Ectodermal cell (in vitro differentiated cells): ENCODE measurements at regions not wholly inside any gene's neighbourhood (a gene's known extent, or its start where the extent isn't known, plus 50 kb on each side); places are given as distances from the start of the nearest gene placed in this dataset.

Experiments
- H3K27ac ChIP-seq: 2 replicates; pipeline ENCODE4 v1.7.0; 2013; ENCODE audit warnings: mild to moderate bottlenecking, low read depth, low read length; ENCODE audit not compliant: insufficient read depth, poor library complexity, severe bottlenecking
- H3K27me3 ChIP-seq: 2 replicates; pipeline ENCODE4 v1.7.0; 2013; ENCODE audit warnings: mild to moderate bottlenecking, low read length; ENCODE audit not compliant: insufficient read depth, control insufficient read depth, poor library complexity, severe bottlenecking
- H3K36me3 ChIP-seq: one replicate; pipeline ENCODE4 v1.7.0; 2013; ENCODE audit warnings: low read length; ENCODE audit not compliant: control insufficient read depth, insufficient read depth
- H3K4me1 ChIP-seq: one replicate; pipeline ENCODE4 v1.7.0; 2013; ENCODE audit warnings: low read length; ENCODE audit not compliant: control insufficient read depth, insufficient read depth
- H3K4me3 ChIP-seq: 2 replicates; pipeline ENCODE4 v1.7.0; 2013; ENCODE audit warnings: low read depth, low read length, control low read depth; ENCODE audit not compliant: insufficient read depth
- H3K9me3 ChIP-seq: 2 replicates; pipeline ENCODE4 v1.7.0; 2013; ENCODE audit warnings: mild to moderate bottlenecking, low read length, moderate library complexity; ENCODE audit not compliant: control insufficient read depth
- WGBS, 2 experiments: methylation state at CpG; one replicate each; pipeline ENCODE4 v1.1.7; 2013; ENCODE audit warnings: missing lambda C conversion rate in 2 of 2; 5-methylcytosine and 5-hydroxymethylcytosine counted together

- no peaks in the 10 kb centered on the region for H3K4me1 ChIP-seq
- no peak overlapping the region for H3K27ac ChIP-seq
- no peaks in the 10 kb centered on the region for H3K9me3 ChIP-seq
- no peaks in the 10 kb centered on the region for H3K27me3 ChIP-seq
- no peak overlapping the region for H3K4me3 ChIP-seq
- no peaks in the 10 kb centered on the region for H3K36me3 ChIP-seq
- 91 to 92% methylated on average over 45 of the region's 45 CpGs for whole genome bisulfite sequencing, 2 experiments
Observed at GRCh38 chr14:104473649-104474494, 105.7 kb upstream of the C14orf180 start.

GRCh38 chr14:104474495-104475213, 104.9 kb upstream of the C14orf180 start:
- H3K4me1 ChIP-seq, result no peaks in the 10 kb centered on the region
- H3K9me3 ChIP-seq, result no peaks in the 10 kb centered on the region
- no peaks in the 10 kb centered on the region for H3K36me3 ChIP-seq
- no peak overlapping the region for H3K4me3 ChIP-seq
- no peaks in the 10 kb centered on the region for H3K27me3 ChIP-seq
- WGBS, 2 experiments, result 92 to 94% methylated on average over 18 of the region's 18 CpGs
- H3K27ac ChIP-seq, result no peak overlapping the region

- no peak overlapping the region for H3K27ac ChIP-seq
- H3K36me3 ChIP-seq, result no peaks in the 10 kb centered on the region
- H3K27me3 ChIP-seq, result no peaks in the 10 kb centered on the region
- 87 to 91% methylated on average over 12 of the region's 12 CpGs for WGBS, 2 experiments
- no peaks in the 10 kb centered on the region for H3K9me3 ChIP-seq
- no peak overlapping the region for H3K4me3 ChIP-seq
- no peaks in the 10 kb centered on the region for H3K4me1 ChIP-seq
Observed at GRCh38 chr14:104475256-104475655, 104.3 kb upstream of the C14orf180 start.

GRCh38 chr14:104475802-104476201, 103.8 kb upstream of the C14orf180 start:
- no peaks in the 10 kb centered on the region for H3K4me1 ChIP-seq
- no peak overlapping the region for H3K27ac ChIP-seq
- WGBS, 2 experiments, result 94 to 95% methylated on average over 10 of the region's 10 CpGs
- no peaks in the 10 kb centered on the region for H3K9me3 ChIP-seq
- no peak overlapping the region for H3K4me3 ChIP-seq
- no peaks in the 10 kb centered on the region for H3K36me3 ChIP-seq
- H3K27me3 ChIP-seq, result no peaks in the 10 kb centered on the region

GRCh38 chr14:104476437-104476836, 103.1 kb upstream of the C14orf180 start:
- no peak overlapping the region for H3K27ac ChIP-seq
- H3K4me3 ChIP-seq, result no peak overlapping the region
- no peaks in the 10 kb centered on the region for H3K4me1 ChIP-seq
- H3K9me3 ChIP-seq, result no peaks in the 10 kb centered on the region
- H3K27me3 ChIP-seq, result no peaks in the 10 kb centered on the region
- WGBS, 2 experiments, result 94 to 95% methylated on average over 10 of the region's 10 CpGs
- no peaks in the 10 kb centered on the region for H3K36me3 ChIP-seq

- Histone ChIP-seq H3K27me3 (no peaks in the 10 kb centered on the region), H3K4me3 (no peak overlapping the region), H3K27ac (no peak overlapping the region), H3K36me3 (no peaks in the 10 kb centered on the region), H3K4me1 (no peaks in the 10 kb centered on the region), H3K9me3 (no peaks in the 10 kb centered on the region)
- WGBS, 2 experiments, result 94 to 96% methylated on average over 15 of the region's 15 CpGs
Observed at GRCh38 chr14:104477117-104477623, 102.4 kb upstream of the C14orf180 start.

- Histone ChIP-seq H3K4me1 (no peaks in the 10 kb centered on the region), H3K27me3 (no peaks in the 10 kb centered on the region), H3K9me3 (no peaks in the 10 kb centered on the region), H3K27ac (no peak overlapping the region), H3K4me3 (no peak overlapping the region), H3K36me3 (no peaks in the 10 kb centered on the region)
- WGBS, 2 experiments, result 87 to 90% methylated on average over 22 of the region's 22 CpGs
Observed at GRCh38 chr14:104477666-104478380, 101.7 kb upstream of the C14orf180 start.

- 91% methylated on average over 7 of the region's 7 CpGs for WGBS, 2 experiments
Observed at GRCh38 chr14:104478656-104479055, 100.9 kb upstream of the C14orf180 start.

GRCh38 chr14:104479901-104480300, 99.7 kb upstream of the C14orf180 start:
- H3K9me3 ChIP-seq, result no peaks in the 10 kb centered on the region
- H3K4me1 ChIP-seq, result no peaks in the 10 kb centered on the region
- no peaks in the 10 kb centered on the region for H3K27me3 ChIP-seq
- no peak overlapping the region for H3K27ac ChIP-seq
- no peak overlapping the region for H3K4me3 ChIP-seq
- 91 to 95% methylated on average over 10 of the region's 10 CpGs for WGBS, 2 experiments
- no peaks in the 10 kb centered on the region for H3K36me3 ChIP-seq

More at GRCh38 chr14:104478656-104479055, 100.9 kb upstream of the C14orf180 start:
- Histone ChIP-seq H3K27me3 (no peaks in the 10 kb centered on the region), H3K9me3 (no peaks in the 10 kb centered on the region), H3K27ac (no peak overlapping the region), H3K36me3 (no peaks in the 10 kb centered on the region), H3K4me1 (no peaks in the 10 kb centered on the region), H3K4me3 (no peak overlapping the region)

GRCh38 chr14:104481323-104481722, 98.2 kb upstream of the C14orf180 start:
- no peak overlapping the region for H3K4me3 ChIP-seq
- no peaks in the 10 kb centered on the region for H3K4me1 ChIP-seq
- no peaks in the 10 kb centered on the region for H3K9me3 ChIP-seq
- H3K27ac ChIP-seq, result no peak overlapping the region
- WGBS, 2 experiments, result 91 to 94% methylated on average over 10 of the region's 10 CpGs
- H3K36me3 ChIP-seq, result no peaks in the 10 kb centered on the region
- no peaks in the 10 kb centered on the region for H3K27me3 ChIP-seq
